NB4 (cell line): ENCODE measurements at regions not wholly inside any gene's neighbourhood (a gene's known extent, or its start where the extent isn't known, plus 50 kb on each side); places are given as distances from the start of the nearest gene placed in this dataset.

ENCODE experiments used
- DNase-seq: peaks from one replicate; pipeline ENCODE4 v3.0.0; 2010; ENCODE audit warnings: low read depth
- H3K4me3 ChIP-seq: one replicate; pipeline ENCODE4 v1.5.1; 2011; ENCODE audit warnings: mild to moderate bottlenecking, low read depth, low read length, moderate library complexity
- MYC ChIP-seq: IDR thresholded peaks from 2 replicates; pipeline ENCODE4 v1.6.1; 2011; ENCODE audit warnings: low read depth, low read length
- POLR2A ChIP-seq: IDR thresholded peaks from 2 replicates; pipeline ENCODE4 v1.6.1; 2011; ENCODE audit warnings: mild to moderate bottlenecking; ENCODE audit not compliant: insufficient read length; ENCODE audit errors: extremely low read depth
- TF ChIP-seq, protein P1 (sequence below): IDR thresholded peaks from one replicate; pipeline ENCODE4 v1.5.1; 2012; ENCODE audit warnings: low read depth, low read length
- TF ChIP-seq, protein P2 (sequence below): IDR thresholded peaks from 2 replicates; pipeline ENCODE4 v1.6.1; 2011; ENCODE audit warnings: low read depth, low read length

DNA sequence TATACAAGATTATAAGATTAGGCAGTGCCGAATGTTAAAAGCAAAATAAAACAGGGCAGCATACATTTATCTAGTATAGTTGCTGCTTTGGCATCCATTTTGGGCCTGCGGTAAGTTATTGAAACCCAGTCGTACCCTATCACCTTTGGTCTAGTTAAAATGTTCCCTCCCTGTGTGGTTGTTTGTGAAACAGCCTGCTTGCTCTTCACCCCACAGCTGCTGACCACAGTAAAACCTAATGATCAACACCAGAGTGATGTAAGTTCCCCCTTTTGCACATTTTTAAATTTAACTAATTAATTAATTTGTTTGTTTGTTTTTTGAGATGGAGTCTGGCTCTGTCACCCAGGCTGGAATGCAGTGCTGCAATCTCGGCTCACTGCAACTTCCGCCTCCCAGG, 50.3 kb upstream of the TXNDC5 start:
- TF ChIP-seq POLR2A (no peak), MYC (no peak)
- TF ChIP-seq, protein P1, sequence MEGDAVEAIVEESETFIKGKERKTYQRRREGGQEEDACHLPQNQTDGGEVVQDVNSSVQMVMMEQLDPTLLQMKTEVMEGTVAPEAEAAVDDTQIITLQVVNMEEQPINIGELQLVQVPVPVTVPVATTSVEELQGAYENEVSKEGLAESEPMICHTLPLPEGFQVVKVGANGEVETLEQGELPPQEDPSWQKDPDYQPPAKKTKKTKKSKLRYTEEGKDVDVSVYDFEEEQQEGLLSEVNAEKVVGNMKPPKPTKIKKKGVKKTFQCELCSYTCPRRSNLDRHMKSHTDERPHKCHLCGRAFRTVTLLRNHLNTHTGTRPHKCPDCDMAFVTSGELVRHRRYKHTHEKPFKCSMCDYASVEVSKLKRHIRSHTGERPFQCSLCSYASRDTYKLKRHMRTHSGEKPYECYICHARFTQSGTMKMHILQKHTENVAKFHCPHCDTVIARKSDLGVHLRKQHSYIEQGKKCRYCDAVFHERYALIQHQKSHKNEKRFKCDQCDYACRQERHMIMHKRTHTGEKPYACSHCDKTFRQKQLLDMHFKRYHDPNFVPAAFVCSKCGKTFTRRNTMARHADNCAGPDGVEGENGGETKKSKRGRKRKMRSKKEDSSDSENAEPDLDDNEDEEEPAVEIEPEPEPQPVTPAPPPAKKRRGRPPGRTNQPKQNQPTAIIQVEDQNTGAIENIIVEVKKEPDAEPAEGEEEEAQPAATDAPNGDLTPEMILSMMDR, result no peak
- TF ChIP-seq, protein P2, sequence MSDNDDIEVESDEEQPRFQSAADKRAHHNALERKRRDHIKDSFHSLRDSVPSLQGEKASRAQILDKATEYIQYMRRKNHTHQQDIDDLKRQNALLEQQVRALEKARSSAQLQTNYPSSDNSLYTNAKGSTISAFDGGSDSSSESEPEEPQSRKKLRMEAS, result no peak
- DNase-seq, result peak; percentile 58

More for the DNA sequence above, 50.3 kb upstream of the TXNDC5 start:
- no peak overlapping the region for H3K4me3 ChIP-seq
